ENCODE measurements at regions not wholly inside any gene's neighbourhood (a gene's known extent, or its start where the extent isn't known, plus 50 kb on each side); places are given as distances from the start of the nearest gene placed in this dataset.
A peak's percentile ranks its signal among the peaks of the same experiment; 100 is the strongest.

GRCh38 chr5:173397516-173397915 is 69.3 kb upstream of the STC2 start:
- Mint-ChIP-seq H3K4me1 (ENCODE audit: low read depth) (no peaks in the 10 kb centered on the region), H3K27ac (no peak overlapping the region), H3K27me3 (peaks cover 7% of the 10 kb centered on the region), H3K36me3 (ENCODE audit: insufficient read depth) (no peaks in the 10 kb centered on the region), H3K4me3 (ENCODE audit: low read depth) (no peak overlapping the region), H3K9me3 (ENCODE audit: low read depth) (peaks cover 4% of the 10 kb centered on the region)
- DNase-seq (ENCODE audit: low spot score, unreplicated experiment), result no peak
- no peak for TF ChIP-seq CTCF (IDR thresholded peaks at IDR 0.05; ENCODE audit: unreplicated experiment)

- H3K4me3 Mint-ChIP-seq (ENCODE audit: low read depth), result no peak overlapping the region
- no peak for DNase-seq (ENCODE audit: low spot score, unreplicated experiment)
- H3K36me3 Mint-ChIP-seq (ENCODE audit: insufficient read depth), result no peaks in the 10 kb centered on the region
- H3K27ac Mint-ChIP-seq, result no peak overlapping the region
- peaks cover 6% of the 10 kb centered on the region for H3K9me3 Mint-ChIP-seq (ENCODE audit: low read depth)
- peaks cover 7% of the 10 kb centered on the region for H3K27me3 Mint-ChIP-seq
- H3K4me1 Mint-ChIP-seq (ENCODE audit: low read depth), result no peaks in the 10 kb centered on the region
- TF ChIP-seq CTCF (IDR thresholded peaks at IDR 0.05; ENCODE audit: unreplicated experiment), result peak; percentile 43
Measured at GRCh38 chr5:173396311-173396993, 68.2 kb upstream of the STC2 start.

- Mint-ChIP-seq H3K27me3 (peaks cover 7% of the 10 kb centered on the region), H3K9me3 (ENCODE audit: low read depth) (peaks cover 6% of the 10 kb centered on the region), H3K27ac (no peak overlapping the region), H3K36me3 (ENCODE audit: insufficient read depth) (no peaks in the 10 kb centered on the region), H3K4me3 (ENCODE audit: low read depth) (no peak overlapping the region), H3K4me1 (ENCODE audit: low read depth) (no peaks in the 10 kb centered on the region)
- no peak for TF ChIP-seq CTCF (IDR thresholded peaks at IDR 0.05; ENCODE audit: unreplicated experiment)
- DNase-seq (ENCODE audit: low spot score, unreplicated experiment), result no peak
Measured at GRCh38 chr5:173395933-173396308, 67.7 kb upstream of the STC2 start.

- Mint-ChIP-seq H3K4me3 (ENCODE audit: low read depth) (no peak overlapping the region), H3K27ac (no peak overlapping the region)
Measured at GRCh38 chr5:173395257-173395932, 67.2 kb upstream of the STC2 start.

GRCh38 chr5:173394701-173395100 is 66.5 kb upstream of the STC2 start:
- DNase-seq (ENCODE audit: low spot score, unreplicated experiment), result no peak
- Mint-ChIP-seq H3K27ac (no peak overlapping the region), H3K4me3 (ENCODE audit: low read depth) (no peak overlapping the region), H3K36me3 (ENCODE audit: insufficient read depth) (no peaks in the 10 kb centered on the region), H3K27me3 (peaks cover 7% of the 10 kb centered on the region), H3K4me1 (ENCODE audit: low read depth) (no peaks in the 10 kb centered on the region), H3K9me3 (ENCODE audit: low read depth) (peaks cover 6% of the 10 kb centered on the region)
- TF ChIP-seq CTCF (IDR thresholded peaks at IDR 0.05; ENCODE audit: unreplicated experiment), result no peak

More at GRCh38 chr5:173395257-173395932, 67.2 kb upstream of the STC2 start:
- DNase-seq (ENCODE audit: low spot score, unreplicated experiment), result no peak
- peaks cover 7% of the 10 kb centered on the region for H3K27me3 Mint-ChIP-seq
- peaks cover 6% of the 10 kb centered on the region for H3K9me3 Mint-ChIP-seq (ENCODE audit: low read depth)
- H3K36me3 Mint-ChIP-seq (ENCODE audit: insufficient read depth), result no peaks in the 10 kb centered on the region
- no peaks in the 10 kb centered on the region for H3K4me1 Mint-ChIP-seq (ENCODE audit: low read depth)
- TF ChIP-seq CTCF (IDR thresholded peaks at IDR 0.05; ENCODE audit: unreplicated experiment), result peak; percentile 24
